Inflammatory macrophage treated with lipopolysaccharide for 1 hour (primary cell): ENCODE measurements at regions not wholly inside any gene's neighbourhood (a gene's known extent, or its start where the extent isn't known, plus 50 kb on each side); places are given as distances from the start of the nearest gene placed in this dataset.

Experiments used
- DNase-seq, 2 donors: peaks; one replicate each; pipeline ENCODE4 v3.0.0-alpha.2; 2020 to 2022

GRCh38 chr4:31998807-31999206, 1278.6 kb downstream of the PCDH7 start:
- DNase-seq, result no peak

- no peak for DNase-seq
Observed at GRCh38 chr4:31999848-32000247, 1279.7 kb downstream of the PCDH7 start.

GRCh38 chr4:32000846-32001488, 1280.8 kb downstream of the PCDH7 start:
- no peak for DNase-seq

- DNase-seq, result no peak
Observed at GRCh38 chr4:32002037-32002747, 1282.0 kb downstream of the PCDH7 start.

GRCh38 chr4:32003548-32003947, 1283.4 kb downstream of the PCDH7 start:
- no peak for DNase-seq

- DNase-seq, result no peak
Observed at GRCh38 chr4:32010221-32010620, 1290.1 kb downstream of the PCDH7 start.

- DNase-seq, result no peak
Observed at GRCh38 chr4:32022071-32022470, 1301.9 kb downstream of the PCDH7 start.

GRCh38 chr4:32025851-32026459, 1305.8 kb downstream of the PCDH7 start:
- DNase-seq, result no peak

GRCh38 chr4:32030406-32030805, 1310.2 kb downstream of the PCDH7 start:
- DNase-seq, result no peak

GRCh38 chr4:32031026-32031425, 1310.9 kb downstream of the PCDH7 start:
- DNase-seq, result no peak

GRCh38 chr4:32032136-32032672, 1312.0 kb downstream of the PCDH7 start:
- DNase-seq, result no peak

GRCh38 chr4:32037399-32037798, 1317.2 kb downstream of the PCDH7 start:
- no peak for DNase-seq

- no peak for DNase-seq
Observed at GRCh38 chr4:32042486-32043247, 1322.5 kb downstream of the PCDH7 start.

GRCh38 chr4:32043248-32043633, 1323.1 kb downstream of the PCDH7 start:
- DNase-seq, result no peak

GRCh38 chr4:32061916-32062315, 1341.7 kb downstream of the PCDH7 start:
- DNase-seq, result no peak

GRCh38 chr4:32073542-32073941, 1353.4 kb downstream of the PCDH7 start:
- no peak for DNase-seq

GRCh38 chr4:32087211-32087610, 1367.0 kb downstream of the PCDH7 start:
- no peak for DNase-seq

GRCh38 chr4:32094987-32095386, 1374.8 kb downstream of the PCDH7 start:
- no peak for DNase-seq

GRCh38 chr4:32102896-32103295, 1382.7 kb downstream of the PCDH7 start:
- no peak for DNase-seq

- DNase-seq, result no peak
Observed at GRCh38 chr4:32106767-32107166, 1386.6 kb downstream of the PCDH7 start.

- DNase-seq, result no peak
Observed at GRCh38 chr4:32112891-32113290, 1392.7 kb downstream of the PCDH7 start.

GRCh38 chr4:32117693-32118092, 1397.5 kb downstream of the PCDH7 start:
- no peak for DNase-seq

- DNase-seq, result no peak
Observed at GRCh38 chr4:32119907-32120306, 1399.7 kb downstream of the PCDH7 start.
